Neural crest cell (in vitro differentiated cells): ENCODE measurements at regions not wholly inside any gene's neighbourhood (a gene's known extent, or its start where the extent isn't known, plus 50 kb on each side); places are given as distances from the start of the nearest gene placed in this dataset.

ENCODE experiments used
- DNase-seq: peaks from one replicate; pipeline ENCODE4 v3.0.0; 2021; ENCODE audit warnings: low read depth, mixed read lengths, low spot score
- H3K27ac Mint-ChIP-seq: one replicate; pipeline ENCODE4 v1.8.0; 2021; ENCODE audit warnings: mild to moderate bottlenecking, mixed read lengths; ENCODE audit not compliant: unreplicated experiment
- H3K27me3 Mint-ChIP-seq: 2 replicates; pipeline ENCODE4 v1.8.0; 2021; ENCODE audit warnings: low read depth, mild to moderate bottlenecking, mixed read lengths
- H3K36me3 Mint-ChIP-seq: 2 replicates; pipeline ENCODE4 v1.8.0; 2021; ENCODE audit warnings: low read depth, mild to moderate bottlenecking, mixed read lengths
- H3K4me1 Mint-ChIP-seq: 2 replicates; pipeline ENCODE4 v1.8.0; 2021; ENCODE audit warnings: mixed read lengths
- H3K4me3 Mint-ChIP-seq: one replicate; pipeline ENCODE4 v1.8.0; 2021; ENCODE audit warnings: mild to moderate bottlenecking, mixed read lengths
- H3K9me3 Mint-ChIP-seq: 2 replicates; pipeline ENCODE4 v1.8.0; 2021; ENCODE audit warnings: mixed read lengths
- CTCF ChIP-seq: fragments of 200-600 bp; sonication (generic); conservative IDR thresholded peaks from 2 replicates; pipeline ENCODE4 v1.5.0; 2021; ENCODE audit warnings: antibody characterized with exemption, mild to moderate bottlenecking

GRCh38 chr5:68547056-68547455 lies 331.5 kb downstream of the PIK3R1 start:
- no peak for TF ChIP-seq CTCF
- Mint-ChIP-seq H3K9me3 (peaks cover 2% of the 10 kb centered on the region), H3K4me3 (no peak overlapping the region), H3K36me3 (no peaks in the 10 kb centered on the region), H3K27ac (no peak overlapping the region), H3K27me3 (no peaks in the 10 kb centered on the region), H3K4me1 (peaks cover 31% of the 10 kb centered on the region)
- DNase-seq, result no peak

- Mint-ChIP-seq H3K9me3 (peaks cover 5% of the 10 kb centered on the region), H3K4me1 (peaks cover 27% of the 10 kb centered on the region), H3K27me3 (no peaks in the 10 kb centered on the region), H3K27ac (no peak overlapping the region), H3K4me3 (no peak overlapping the region), H3K36me3 (no peaks in the 10 kb centered on the region)
- TF ChIP-seq CTCF, result no peak
- no peak for DNase-seq
Observed at GRCh38 chr5:68547622-68548021, 332.1 kb downstream of the PIK3R1 start.

- no peak overlapping the region for H3K27ac Mint-ChIP-seq
- DNase-seq, result no peak
- H3K4me3 Mint-ChIP-seq, result no peak overlapping the region
- peaks cover 23% of the 10 kb centered on the region for H3K4me1 Mint-ChIP-seq
- no peaks in the 10 kb centered on the region for H3K27me3 Mint-ChIP-seq
- no peak for TF ChIP-seq CTCF
- H3K9me3 Mint-ChIP-seq, result peaks cover 5% of the 10 kb centered on the region
- H3K36me3 Mint-ChIP-seq, result no peaks in the 10 kb centered on the region
Observed at GRCh38 chr5:68548959-68549676, 333.6 kb downstream of the PIK3R1 start.

GRCh38 chr5:68550015-68550414 lies 334.5 kb downstream of the PIK3R1 start:
- Mint-ChIP-seq H3K27me3 (no peaks in the 10 kb centered on the region), H3K4me1 (peaks cover 15% of the 10 kb centered on the region), H3K27ac (no peak overlapping the region), H3K9me3 (peaks cover 5% of the 10 kb centered on the region), H3K4me3 (no peak overlapping the region), H3K36me3 (no peaks in the 10 kb centered on the region)
- DNase-seq, result no peak
- no peak for TF ChIP-seq CTCF

- Mint-ChIP-seq H3K36me3 (no peaks in the 10 kb centered on the region), H3K27me3 (no peaks in the 10 kb centered on the region), H3K4me1 (peaks cover 8% of the 10 kb centered on the region), H3K9me3 (peaks cover 5% of the 10 kb centered on the region), H3K27ac (no peak overlapping the region), H3K4me3 (no peak overlapping the region)
- no peak for TF ChIP-seq CTCF
- no peak for DNase-seq
Observed at GRCh38 chr5:68551436-68551835, 335.9 kb downstream of the PIK3R1 start.
